ENCODE measurements at regions not wholly inside any gene's neighbourhood (a gene's known extent, or its start where the extent isn't known, plus 50 kb on each side); places are given as distances from the start of the nearest gene placed in this dataset.
"Not testable (repeated sequence)": the region's sequence is repeated elsewhere in the genome, so short reads cannot be mapped to it uniquely, and the experiment has no call there.

- TF ChIP-seq, protein P1, sequence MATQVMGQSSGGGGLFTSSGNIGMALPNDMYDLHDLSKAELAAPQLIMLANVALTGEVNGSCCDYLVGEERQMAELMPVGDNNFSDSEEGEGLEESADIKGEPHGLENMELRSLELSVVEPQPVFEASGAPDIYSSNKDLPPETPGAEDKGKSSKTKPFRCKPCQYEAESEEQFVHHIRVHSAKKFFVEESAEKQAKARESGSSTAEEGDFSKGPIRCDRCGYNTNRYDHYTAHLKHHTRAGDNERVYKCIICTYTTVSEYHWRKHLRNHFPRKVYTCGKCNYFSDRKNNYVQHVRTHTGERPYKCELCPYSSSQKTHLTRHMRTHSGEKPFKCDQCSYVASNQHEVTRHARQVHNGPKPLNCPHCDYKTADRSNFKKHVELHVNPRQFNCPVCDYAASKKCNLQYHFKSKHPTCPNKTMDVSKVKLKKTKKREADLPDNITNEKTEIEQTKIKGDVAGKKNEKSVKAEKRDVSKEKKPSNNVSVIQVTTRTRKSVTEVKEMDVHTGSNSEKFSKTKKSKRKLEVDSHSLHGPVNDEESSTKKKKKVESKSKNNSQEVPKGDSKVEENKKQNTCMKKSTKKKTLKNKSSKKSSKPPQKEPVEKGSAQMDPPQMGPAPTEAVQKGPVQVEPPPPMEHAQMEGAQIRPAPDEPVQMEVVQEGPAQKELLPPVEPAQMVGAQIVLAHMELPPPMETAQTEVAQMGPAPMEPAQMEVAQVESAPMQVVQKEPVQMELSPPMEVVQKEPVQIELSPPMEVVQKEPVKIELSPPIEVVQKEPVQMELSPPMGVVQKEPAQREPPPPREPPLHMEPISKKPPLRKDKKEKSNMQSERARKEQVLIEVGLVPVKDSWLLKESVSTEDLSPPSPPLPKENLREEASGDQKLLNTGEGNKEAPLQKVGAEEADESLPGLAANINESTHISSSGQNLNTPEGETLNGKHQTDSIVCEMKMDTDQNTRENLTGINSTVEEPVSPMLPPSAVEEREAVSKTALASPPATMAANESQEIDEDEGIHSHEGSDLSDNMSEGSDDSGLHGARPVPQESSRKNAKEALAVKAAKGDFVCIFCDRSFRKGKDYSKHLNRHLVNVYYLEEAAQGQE (IDR thresholded peaks at IDR 0.05; ENCODE audit: insufficient read depth in 1 of 2, low read depth in 2 of 2, low read length in 1 of 2): not testable (repeated sequence)
- TF ChIP-seq CTCF (IDR thresholded peaks at IDR 0.05); POLR2AphosphoS5 (IDR thresholded peaks at IDR 0.05; ENCODE audit: low read depth, low read length); SIN3A (IDR thresholded peaks at IDR 0.05; ENCODE audit: borderline replicate concordance, insufficient read depth, low read depth, low read length); TCF7L2 (IDR thresholded peaks at IDR 0.05; ENCODE audit: low read depth, low read length): not testable (repeated sequence)
These were observed 162.1 kb upstream of the DLX2 start for GRCh38 chr2:172264820-172265219.

Measured in Panc1 (cell line).